ENCODE measurements at regions not wholly inside any gene's neighbourhood (a gene's known extent, or its start where the extent isn't known, plus 50 kb on each side); places are given as distances from the start of the nearest gene placed in this dataset.
A peak's percentile ranks its signal among the peaks of the same experiment; 100 is the strongest.

DNA sequence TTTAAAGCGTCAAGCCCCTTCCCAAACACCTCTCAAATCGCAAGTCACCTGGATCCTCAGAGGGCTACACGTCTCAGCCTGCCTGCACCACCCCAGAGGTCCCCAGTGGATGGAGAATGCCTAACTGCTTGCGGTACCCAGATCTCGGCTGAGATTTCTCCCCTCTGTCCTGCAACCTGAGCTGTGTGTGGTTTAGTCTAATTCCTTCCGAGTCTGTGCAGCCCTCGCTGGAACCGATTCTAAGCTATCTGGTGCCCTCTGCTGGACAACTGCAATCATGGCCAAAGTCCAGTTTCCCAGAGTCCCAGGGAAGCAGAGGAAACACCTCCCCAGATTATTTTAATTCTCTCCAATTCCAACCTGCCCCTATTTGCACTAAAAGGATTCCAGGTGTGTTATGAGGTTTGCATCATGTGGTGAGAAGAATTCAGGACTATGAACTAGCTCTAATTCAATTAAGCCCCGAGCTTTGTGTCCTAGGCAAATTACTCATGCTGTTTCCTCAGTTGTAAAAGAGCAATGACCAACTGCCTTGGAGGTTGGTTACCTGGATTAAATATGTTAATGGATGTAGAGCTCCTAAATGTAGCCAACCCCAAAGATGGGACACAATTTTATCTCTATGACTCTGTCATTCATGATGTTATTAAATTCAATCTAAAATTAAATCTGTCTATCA, 276.1 kb upstream of the NCKAP5 start:
- peaks cover 4% of the 10 kb centered on the region for H3K4me1 Mint-ChIP-seq
- H3K27ac Mint-ChIP-seq, result no peak overlapping the region
- ATAC-seq (ENCODE audit: low read depth) (peak; percentile 69), DNase-seq (ENCODE audit: low spot score in 2 of 2) (peak; percentile 52 to 56)
- H3K27me3 Mint-ChIP-seq, result no peaks in the 10 kb centered on the region
- no peaks in the 10 kb centered on the region for H3K36me3 Mint-ChIP-seq
- H3K4me3 Mint-ChIP-seq, result no peak overlapping the region
- H3K9me3 Mint-ChIP-seq, result no peaks in the 10 kb centered on the region

DNA sequence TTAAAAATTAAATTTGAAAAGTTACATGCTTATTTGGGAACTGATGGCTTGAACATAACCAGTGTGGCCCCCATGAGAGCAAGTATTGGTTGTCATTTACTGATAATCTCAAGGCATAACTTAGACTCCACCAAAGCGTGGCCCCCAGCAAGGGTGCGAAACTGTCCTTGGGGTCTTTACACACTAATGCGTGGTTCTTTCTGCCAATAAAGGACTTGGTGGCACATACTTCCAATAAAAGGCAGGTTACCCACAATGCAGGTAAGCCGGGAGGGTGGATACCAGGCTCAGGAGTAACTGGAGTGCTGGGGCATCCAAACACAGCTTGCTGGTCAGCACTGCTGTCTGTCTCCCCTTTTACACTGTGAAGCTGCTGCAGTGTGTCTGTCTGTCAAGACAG, 278.2 kb upstream of the NCKAP5 start:
- Mint-ChIP-seq H3K27me3 (peaks cover 2% of the 10 kb centered on the region), H3K9me3 (no peaks in the 10 kb centered on the region), H3K4me1 (peaks cover 4% of the 10 kb centered on the region), H3K36me3 (no peaks in the 10 kb centered on the region), H3K27ac (no peak overlapping the region), H3K4me3 (no peak overlapping the region)
- DNase-seq (ENCODE audit: low spot score in 2 of 2) (no peak), ATAC-seq (ENCODE audit: low read depth) (no peak)

DNA sequence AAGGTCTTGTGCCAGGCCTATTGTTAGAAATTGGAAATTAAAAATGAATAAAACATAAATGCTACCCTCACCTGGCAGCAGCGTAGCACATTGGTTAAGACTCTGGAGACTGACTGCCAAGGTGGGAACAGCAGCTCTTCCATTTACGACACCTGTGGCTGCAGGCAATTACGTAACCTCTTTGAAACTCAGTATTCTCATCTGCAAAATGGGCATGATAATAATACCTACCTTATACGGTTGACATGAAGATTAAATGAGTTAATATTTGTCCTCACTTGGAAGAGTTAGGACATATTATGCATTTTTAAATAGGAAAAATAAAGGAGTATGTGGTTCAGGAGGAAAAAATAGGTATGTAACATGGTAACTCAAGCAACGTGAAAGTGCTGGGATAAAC, 279.3 kb upstream of the NCKAP5 start:
- Mint-ChIP-seq H3K27ac (no peak overlapping the region), H3K4me3 (no peak overlapping the region), H3K4me1 (peaks cover 4% of the 10 kb centered on the region), H3K9me3 (peaks cover 3% of the 10 kb centered on the region), H3K36me3 (peaks cover 4% of the 10 kb centered on the region), H3K27me3 (peaks cover 7% of the 10 kb centered on the region)
- ATAC-seq (ENCODE audit: low read depth), result no peak
- no peak for DNase-seq (ENCODE audit: low spot score in 2 of 2)

DNA sequence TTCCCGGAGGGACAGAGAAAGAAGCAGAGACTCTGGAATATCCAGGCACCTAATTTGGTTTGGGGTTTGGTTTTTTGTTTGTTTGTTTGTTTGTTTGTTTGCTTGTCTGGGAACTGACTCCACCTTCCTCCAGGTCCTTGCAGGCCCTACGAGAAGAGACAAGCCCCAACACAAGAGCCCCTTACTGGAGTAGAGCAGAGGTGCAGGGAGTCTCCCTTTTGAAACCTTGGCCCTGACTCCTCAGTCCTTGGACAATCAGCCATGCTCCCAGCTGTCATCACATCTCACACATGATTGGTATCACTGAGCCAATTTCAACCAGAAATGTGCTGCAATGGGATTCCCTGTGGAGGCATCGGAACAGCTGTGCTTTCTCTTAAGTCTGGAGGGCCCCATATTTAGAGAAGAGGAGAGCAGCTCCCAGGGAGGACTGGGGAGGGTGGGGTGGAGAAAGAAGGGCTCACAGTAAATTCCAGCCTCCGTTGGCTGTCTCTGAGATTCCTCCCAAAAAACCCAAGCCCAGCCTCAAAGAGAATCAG, 279.9 kb upstream of the NCKAP5 start:
- Mint-ChIP-seq H3K27me3 (peaks cover 7% of the 10 kb centered on the region), H3K9me3 (peaks cover 3% of the 10 kb centered on the region), H3K4me1 (peaks cover 4% of the 10 kb centered on the region), H3K27ac (no peak overlapping the region), H3K36me3 (peaks cover 4% of the 10 kb centered on the region), H3K4me3 (no peak overlapping the region)
- ATAC-seq (ENCODE audit: low read depth) (no peak), DNase-seq (ENCODE audit: low spot score in 2 of 2) (no peak)

DNA sequence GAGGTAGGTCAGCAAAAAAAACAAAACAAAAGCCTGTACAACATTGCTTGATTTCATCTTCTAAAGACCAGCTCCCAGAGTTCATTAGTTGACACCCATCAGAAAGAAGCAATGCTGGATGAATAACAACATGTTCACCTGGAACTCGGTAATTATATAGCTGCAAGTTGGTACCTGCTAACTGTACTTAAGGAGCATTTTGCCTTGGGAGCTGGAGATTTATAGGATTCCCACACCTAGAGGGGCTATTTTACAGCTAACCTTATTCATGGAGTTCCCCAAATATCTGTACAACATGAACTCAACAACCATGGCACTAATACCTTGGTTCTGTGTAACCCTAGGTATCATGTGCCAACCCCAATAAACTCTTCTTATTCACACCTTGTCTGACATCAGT, 281.1 kb upstream of the NCKAP5 start:
- Mint-ChIP-seq H3K4me3 (no peak overlapping the region), H3K9me3 (peaks cover 3% of the 10 kb centered on the region), H3K27ac (no peak overlapping the region), H3K27me3 (peaks cover 7% of the 10 kb centered on the region), H3K4me1 (no peaks in the 10 kb centered on the region), H3K36me3 (peaks cover 4% of the 10 kb centered on the region)
- DNase-seq (ENCODE audit: low spot score in 2 of 2), result no peak
- no peak for ATAC-seq (ENCODE audit: low read depth)

DNA sequence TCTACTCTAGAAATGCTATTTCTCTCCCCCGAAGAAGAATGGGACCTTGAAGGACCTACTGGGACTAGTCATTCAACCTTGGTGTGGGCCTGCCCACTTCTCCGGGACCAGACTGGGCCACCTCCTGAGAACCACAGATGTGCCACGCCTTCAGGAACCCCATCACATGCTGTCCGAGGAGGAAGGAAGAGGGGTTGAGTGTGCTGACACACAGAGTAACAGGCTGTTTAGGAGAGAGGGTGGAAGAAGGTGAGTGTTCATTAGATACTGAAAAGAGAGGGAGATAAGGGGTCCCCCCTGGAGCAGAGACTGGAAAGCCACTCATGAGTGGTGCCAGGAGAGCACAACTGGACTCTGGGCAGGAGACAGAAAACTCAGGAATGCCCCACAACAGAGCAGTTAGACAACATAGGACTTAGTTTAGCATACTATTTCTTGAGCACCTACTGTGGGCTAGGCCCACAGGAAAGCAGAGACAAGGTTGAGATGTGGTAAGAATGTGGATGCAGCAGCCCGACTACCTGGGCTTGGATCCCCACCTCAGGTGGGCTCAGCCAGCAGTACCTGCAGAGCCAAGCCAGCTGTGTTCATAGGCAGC, 286.4 kb upstream of the NCKAP5 start:
- no peak overlapping the region for H3K4me3 Mint-ChIP-seq
- peaks cover 4% of the 10 kb centered on the region for H3K36me3 Mint-ChIP-seq

DNA sequence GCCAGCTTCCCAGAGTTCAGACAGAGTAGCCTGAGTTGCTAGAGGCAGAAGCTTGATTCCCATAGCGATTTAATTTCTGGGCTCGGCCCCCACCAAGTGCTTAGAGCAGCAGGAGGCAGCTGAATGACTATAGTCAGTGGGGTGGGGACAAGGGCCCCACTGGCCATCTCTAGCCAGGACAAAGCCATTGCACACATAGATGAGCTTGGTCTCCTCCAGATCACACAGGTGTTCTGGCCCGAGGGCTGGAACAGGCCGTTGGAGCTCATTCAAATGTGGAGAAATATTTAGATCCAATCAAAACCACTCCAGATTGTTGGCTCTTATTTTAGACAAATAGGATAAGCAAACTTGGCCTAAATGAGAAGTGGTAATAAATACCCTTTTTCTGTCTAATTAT, 287.3 kb upstream of the NCKAP5 start:
- Mint-ChIP-seq H3K27me3 (peaks cover 6% of the 10 kb centered on the region), H3K4me1 (no peaks in the 10 kb centered on the region)

More for the DNA sequence above, 286.4 kb upstream of the NCKAP5 start:
- no peaks in the 10 kb centered on the region for H3K4me1 Mint-ChIP-seq
- no peak overlapping the region for H3K27ac Mint-ChIP-seq
- no peak for DNase-seq (ENCODE audit: low spot score in 2 of 2)
- peaks cover 3% of the 10 kb centered on the region for H3K9me3 Mint-ChIP-seq
- no peak for ATAC-seq (ENCODE audit: low read depth)
- peaks cover 6% of the 10 kb centered on the region for H3K27me3 Mint-ChIP-seq

DNA sequence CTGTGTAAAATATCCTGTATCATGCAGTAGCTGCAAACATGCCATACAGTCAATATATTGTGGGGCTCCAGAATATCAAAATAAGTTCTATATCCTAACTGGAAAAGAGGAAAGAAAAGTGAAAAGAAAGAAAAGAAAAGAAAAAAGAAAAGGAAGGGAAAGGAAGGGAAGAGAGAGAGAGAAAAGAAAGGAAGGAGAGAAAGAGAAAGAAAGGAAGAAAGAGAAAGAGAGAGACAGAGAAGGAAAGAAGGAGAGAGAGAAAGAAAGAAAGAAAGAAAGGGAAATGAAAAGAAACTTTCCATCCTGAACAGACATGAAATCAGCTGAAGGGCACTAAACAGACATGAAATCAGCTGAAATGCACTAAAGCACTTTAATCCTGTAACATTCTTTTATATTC, 288.4 kb upstream of the NCKAP5 start:
- no peak overlapping the region for H3K4me3 Mint-ChIP-seq
- H3K27ac Mint-ChIP-seq, result no peak overlapping the region
- H3K9me3 Mint-ChIP-seq, result peaks cover 3% of the 10 kb centered on the region
- DNase-seq (ENCODE audit: low spot score in 2 of 2), result no peak
- no peaks in the 10 kb centered on the region for H3K4me1 Mint-ChIP-seq
- peaks cover 6% of the 10 kb centered on the region for H3K27me3 Mint-ChIP-seq
- peaks cover 4% of the 10 kb centered on the region for H3K36me3 Mint-ChIP-seq
- ATAC-seq (ENCODE audit: low read depth), result no peak

More for the DNA sequence above, 287.3 kb upstream of the NCKAP5 start:
- ATAC-seq (ENCODE audit: low read depth) (no peak), DNase-seq (ENCODE audit: low spot score in 2 of 2) (no peak)
- no peak overlapping the region for H3K27ac Mint-ChIP-seq
- peaks cover 3% of the 10 kb centered on the region for H3K9me3 Mint-ChIP-seq
- H3K36me3 Mint-ChIP-seq, result peaks cover 4% of the 10 kb centered on the region
- no peak overlapping the region for H3K4me3 Mint-ChIP-seq

DNA sequence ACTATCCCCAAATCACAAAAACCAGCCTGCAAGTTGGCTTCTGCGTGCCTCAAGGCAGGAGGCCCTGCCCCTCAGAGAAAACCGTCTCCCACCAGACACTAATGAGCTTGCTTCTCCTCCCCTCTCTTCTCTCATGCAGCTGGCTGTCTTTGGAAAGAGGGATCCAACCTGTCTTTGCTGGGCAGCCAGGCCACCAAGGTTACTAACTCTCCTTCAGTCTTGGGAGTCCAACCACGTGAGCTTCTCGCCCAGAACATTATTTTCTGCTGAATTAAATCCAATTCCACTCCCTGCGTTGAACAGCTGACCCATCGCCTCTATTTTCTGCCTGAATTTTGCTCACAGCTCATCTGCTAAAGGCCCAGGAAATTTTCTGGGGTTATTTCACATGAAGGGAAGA, 291.3 kb upstream of the NCKAP5 start:
- no peak overlapping the region for H3K27ac Mint-ChIP-seq
- DNase-seq (ENCODE audit: low spot score in 2 of 2), result no peak
- ATAC-seq (ENCODE audit: low read depth), result no peak
- H3K36me3 Mint-ChIP-seq, result no peaks in the 10 kb centered on the region
- H3K4me1 Mint-ChIP-seq, result no peaks in the 10 kb centered on the region
- no peak overlapping the region for H3K4me3 Mint-ChIP-seq
- peaks cover 4% of the 10 kb centered on the region for H3K27me3 Mint-ChIP-seq
- no peaks in the 10 kb centered on the region for H3K9me3 Mint-ChIP-seq

DNA sequence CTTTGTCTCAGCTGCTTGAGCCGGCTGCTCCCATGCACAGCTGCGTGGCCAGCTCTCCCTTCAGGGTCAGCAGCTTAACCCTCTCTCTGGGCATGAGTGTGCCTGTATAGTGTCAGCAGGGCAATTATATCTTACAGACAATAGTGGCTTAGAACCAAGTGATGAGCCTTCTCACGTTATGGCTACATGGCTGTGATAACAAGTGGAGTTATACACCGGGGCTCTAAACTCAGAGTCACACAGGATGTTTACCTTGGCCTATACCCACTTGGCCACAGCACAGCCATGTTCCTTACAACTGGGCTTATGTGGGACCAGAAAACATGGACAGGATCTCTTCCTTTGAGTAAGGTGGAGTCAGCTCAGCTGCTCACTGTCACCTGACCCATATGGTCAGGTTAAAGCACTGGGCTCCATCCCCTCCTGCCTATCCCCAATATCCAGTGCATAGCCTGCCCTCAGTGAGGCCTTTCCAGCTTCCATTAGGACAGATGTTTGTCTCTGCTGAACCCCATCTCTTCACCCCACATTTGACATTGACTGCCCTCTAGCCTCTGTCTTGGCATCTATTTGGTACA, 294.2 kb upstream of the NCKAP5 start:
- Mint-ChIP-seq H3K4me1 (no peaks in the 10 kb centered on the region), H3K27ac (no peak overlapping the region), H3K9me3 (no peaks in the 10 kb centered on the region), H3K36me3 (no peaks in the 10 kb centered on the region), H3K27me3 (peaks cover 8% of the 10 kb centered on the region), H3K4me3 (no peak overlapping the region)
- ATAC-seq (ENCODE audit: low read depth) (no peak), DNase-seq (ENCODE audit: low spot score in 2 of 2) (no peak)

DNA sequence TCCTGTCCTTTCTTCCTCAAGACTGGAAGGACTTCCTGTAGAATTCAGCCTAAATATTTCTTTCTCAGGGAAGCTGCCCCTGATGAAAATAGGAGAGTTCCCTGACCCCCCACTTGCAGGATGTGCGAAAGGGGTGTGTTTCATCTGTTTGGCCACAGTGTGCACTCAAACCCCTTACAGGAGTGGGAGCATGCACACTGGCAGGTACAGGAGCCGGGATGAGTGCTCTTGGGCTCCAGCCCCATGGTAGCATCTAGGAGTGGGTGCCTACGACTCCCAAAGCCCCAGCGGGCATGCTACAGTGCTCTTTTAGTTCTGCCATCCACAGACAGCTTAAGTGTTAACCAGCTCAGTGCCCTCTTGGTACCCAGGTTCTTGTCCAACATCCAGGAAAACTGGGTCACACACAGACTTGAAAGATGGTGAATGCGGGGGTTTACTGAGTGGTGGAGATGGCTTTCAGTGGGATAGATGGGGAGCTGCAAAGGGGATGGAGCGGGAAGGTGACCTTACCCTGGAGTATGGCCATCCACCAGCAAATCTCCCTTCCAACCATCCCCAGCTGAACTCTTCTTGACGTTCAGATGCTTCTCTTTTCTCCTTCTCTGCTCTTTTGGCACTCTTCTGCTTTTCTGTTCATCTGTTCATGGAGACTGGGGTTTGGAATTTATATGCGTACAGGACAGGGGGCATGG, 295.0 kb upstream of the NCKAP5 start:
- ATAC-seq (ENCODE audit: low read depth) (no peak), DNase-seq (ENCODE audit: low spot score in 2 of 2) (no peak)
- no peak overlapping the region for H3K27ac Mint-ChIP-seq
- no peaks in the 10 kb centered on the region for H3K9me3 Mint-ChIP-seq
- no peaks in the 10 kb centered on the region for H3K36me3 Mint-ChIP-seq
- no peaks in the 10 kb centered on the region for H3K4me1 Mint-ChIP-seq
- no peak overlapping the region for H3K4me3 Mint-ChIP-seq
- peaks cover 8% of the 10 kb centered on the region for H3K27me3 Mint-ChIP-seq

DNA sequence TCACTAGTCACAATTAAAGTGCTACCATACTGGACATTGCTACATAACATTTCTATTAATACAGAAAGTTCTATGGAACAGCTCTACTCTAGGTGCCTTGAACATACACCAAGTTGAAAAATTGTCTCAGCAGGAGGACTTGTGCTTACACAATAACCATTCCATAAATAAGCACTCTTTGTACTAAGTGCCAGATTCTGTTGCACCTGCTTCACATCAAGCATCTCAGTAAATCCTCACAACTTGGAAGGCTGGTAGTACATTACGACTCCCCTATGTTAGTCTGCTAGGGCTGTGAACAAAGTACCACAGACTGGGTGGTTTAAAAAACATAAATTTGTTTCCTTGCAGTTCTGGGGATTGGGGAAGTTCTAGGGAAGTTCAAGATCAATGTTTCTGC, 296.9 kb upstream of the NCKAP5 start:
- H3K36me3 Mint-ChIP-seq, result peaks cover 3% of the 10 kb centered on the region
- H3K27me3 Mint-ChIP-seq, result peaks cover 10% of the 10 kb centered on the region
- no peak for DNase-seq (ENCODE audit: low spot score in 2 of 2)

DNA sequence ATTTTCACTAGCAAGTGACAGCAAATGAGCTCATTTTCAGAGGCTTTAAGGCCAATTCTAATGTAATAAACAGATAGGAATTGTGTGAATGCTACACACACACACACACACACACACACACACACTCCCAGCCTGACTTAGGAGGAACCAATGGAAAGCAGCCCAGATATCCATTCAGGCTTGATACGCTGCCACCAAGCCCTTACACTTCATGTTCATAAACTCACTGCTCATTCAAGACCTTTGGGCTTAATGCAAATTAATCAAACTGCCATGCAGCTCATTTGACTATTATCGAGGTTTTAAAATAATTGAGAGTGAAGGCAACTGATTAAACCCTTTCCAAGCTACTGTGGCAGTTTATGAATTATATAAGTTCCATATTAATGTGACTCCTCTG, 298.9 kb upstream of the NCKAP5 start:
- peaks cover 2% of the 10 kb centered on the region for H3K9me3 Mint-ChIP-seq
- peaks cover 10% of the 10 kb centered on the region for H3K27me3 Mint-ChIP-seq
- H3K4me1 Mint-ChIP-seq, result no peaks in the 10 kb centered on the region
- H3K36me3 Mint-ChIP-seq, result peaks cover 3% of the 10 kb centered on the region
- no peak overlapping the region for H3K4me3 Mint-ChIP-seq
- no peak for ATAC-seq (ENCODE audit: low read depth)
- no peak overlapping the region for H3K27ac Mint-ChIP-seq
- DNase-seq (ENCODE audit: low spot score in 2 of 2), result no peak

More for the DNA sequence above, 296.9 kb upstream of the NCKAP5 start:
- Mint-ChIP-seq H3K9me3 (peaks cover 2% of the 10 kb centered on the region), H3K27ac (no peak overlapping the region), H3K4me1 (no peaks in the 10 kb centered on the region), H3K4me3 (no peak overlapping the region)
- ATAC-seq (ENCODE audit: low read depth), result no peak

DNA sequence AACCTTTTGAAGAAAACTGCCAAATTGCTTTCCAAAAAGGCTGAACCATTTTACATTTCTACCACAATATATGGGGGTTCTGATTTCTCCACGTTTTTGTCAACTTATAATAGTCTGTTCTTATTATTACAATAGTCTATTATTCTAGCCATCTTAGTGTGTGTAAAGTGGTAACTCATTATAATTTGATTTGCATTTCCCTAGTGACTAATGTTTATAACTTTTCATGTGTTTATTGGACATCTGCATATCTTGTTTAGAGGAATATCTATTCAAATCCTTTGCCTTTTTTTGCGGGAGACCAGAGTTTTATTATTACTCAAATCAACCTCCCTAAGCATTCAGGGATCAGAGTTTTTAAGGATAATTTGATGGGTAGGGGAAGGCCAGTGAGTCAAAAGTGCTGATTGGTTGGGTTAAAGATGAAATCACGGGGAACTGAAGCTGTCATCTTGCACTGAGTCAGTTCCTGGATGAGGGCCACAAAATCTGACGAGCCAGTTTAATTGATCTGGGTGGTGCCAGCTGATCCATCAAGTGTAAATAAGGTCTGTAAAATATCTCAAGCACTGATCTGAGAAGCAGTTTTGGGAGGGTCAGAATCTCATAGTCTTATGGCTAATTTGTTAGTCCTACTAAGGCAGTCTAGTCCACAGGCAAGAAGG, 303.4 kb upstream of the NCKAP5 start:
- Mint-ChIP-seq H3K27ac (no peak overlapping the region), H3K27me3 (peaks cover 6% of the 10 kb centered on the region), H3K4me1 (no peaks in the 10 kb centered on the region), H3K36me3 (peaks cover 3% of the 10 kb centered on the region), H3K4me3 (no peak overlapping the region), H3K9me3 (peaks cover 2% of the 10 kb centered on the region)
- DNase-seq (ENCODE audit: low spot score in 2 of 2) (no peak), ATAC-seq (ENCODE audit: low read depth) (no peak)
